Activated naive CD4-positive, alpha-beta T cell treated with Interleukin-2 at 50 U/mL for 16 hours (primary cell): ENCODE measurements at regions not wholly inside any gene's neighbourhood (a gene's known extent, or its start where the extent isn't known, plus 50 kb on each side); places are given as distances from the start of the nearest gene placed in this dataset.

Source experiments
- DNase-seq: peaks from one replicate; pipeline ENCODE4 v3.0.0-alpha.2; 2020

DNA sequence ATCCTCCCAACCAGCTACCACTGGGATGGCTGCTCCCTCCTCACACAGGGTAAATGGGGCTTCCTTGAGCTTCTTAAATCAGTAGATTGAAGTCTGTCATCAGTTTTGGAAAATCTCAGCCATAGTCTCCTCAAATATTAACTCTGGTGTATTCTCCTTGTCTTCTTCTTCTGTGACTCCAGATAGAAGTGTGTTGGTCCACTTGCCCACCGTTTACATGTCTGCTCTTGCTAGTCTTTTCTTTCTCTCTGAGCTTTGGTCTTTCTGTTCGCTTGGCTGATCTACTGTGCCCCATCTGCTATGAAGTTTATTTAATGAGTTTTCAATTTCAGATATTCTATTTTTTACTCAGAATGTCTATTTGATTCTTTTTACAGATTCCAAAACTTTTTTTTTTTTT, 281.7 kb upstream of the HDAC4 start:
- no peak for DNase-seq

DNA sequence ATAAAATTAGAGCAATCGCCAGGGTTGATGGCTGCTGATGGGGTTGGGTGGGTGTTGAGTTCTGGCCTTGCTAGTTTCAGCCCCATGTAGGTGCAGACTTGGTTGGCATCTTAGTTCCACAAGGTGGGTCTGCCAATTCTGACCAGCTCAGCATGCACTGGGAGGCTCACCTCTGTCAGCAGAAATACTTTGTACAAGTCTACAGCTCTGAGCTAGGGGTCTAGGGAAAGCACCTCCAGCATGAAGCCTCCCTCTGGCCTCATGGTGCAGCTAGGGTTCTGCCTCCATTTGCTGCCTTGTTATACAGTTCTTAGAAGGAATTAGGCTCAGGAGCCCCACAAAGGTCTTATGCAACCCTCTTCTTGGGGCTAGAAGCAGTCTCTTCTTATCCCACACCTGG, 278.9 kb upstream of the HDAC4 start:
- DNase-seq: no peak

DNA sequence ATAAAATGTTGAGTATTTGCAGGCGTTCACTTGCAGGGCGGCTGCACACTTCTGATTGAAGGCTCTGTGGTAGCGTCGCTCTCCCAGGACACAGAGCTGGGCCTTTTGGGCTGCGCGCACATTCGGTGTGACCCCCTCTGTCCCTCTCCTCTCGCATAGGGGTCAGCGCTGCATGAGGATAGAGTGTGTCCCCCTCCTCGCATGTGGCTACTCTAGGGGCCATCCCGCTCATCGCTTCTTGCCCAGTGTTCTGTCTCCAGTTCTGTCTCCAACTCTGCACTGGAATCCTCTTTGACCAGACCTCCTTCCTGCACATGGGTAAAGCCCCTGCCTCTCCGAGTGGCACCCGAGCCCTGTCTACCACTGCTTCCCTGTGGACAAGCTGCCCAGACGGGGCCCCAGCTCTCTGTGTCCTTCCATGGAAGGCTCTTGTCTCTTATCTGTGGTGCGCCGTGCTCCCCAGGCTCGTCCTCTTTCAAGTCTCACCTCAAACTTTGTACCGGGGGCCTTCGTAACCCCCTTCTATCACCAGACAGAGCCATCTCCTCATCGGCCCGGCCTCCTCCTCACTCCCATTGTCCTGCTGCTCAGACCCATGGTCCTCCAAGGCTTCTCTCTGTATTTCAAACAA, 278.0 kb upstream of the HDAC4 start:
- no peak for DNase-seq

DNA sequence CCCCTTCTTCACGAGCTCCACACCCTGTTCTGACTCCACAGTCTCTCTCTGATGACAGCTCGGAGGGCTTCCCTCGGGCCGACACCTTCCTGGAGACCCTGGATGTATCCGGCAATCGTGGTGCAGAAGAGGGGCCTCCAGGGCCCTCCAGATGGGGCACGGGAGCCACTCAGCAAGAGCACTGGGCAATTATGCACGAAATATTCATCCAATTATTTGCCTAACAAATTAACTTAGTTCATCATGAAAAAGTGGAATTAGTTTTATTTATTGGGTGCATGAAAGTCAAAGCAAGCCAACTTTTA, 277.3 kb upstream of the HDAC4 start:
- no peak for DNase-seq

DNA sequence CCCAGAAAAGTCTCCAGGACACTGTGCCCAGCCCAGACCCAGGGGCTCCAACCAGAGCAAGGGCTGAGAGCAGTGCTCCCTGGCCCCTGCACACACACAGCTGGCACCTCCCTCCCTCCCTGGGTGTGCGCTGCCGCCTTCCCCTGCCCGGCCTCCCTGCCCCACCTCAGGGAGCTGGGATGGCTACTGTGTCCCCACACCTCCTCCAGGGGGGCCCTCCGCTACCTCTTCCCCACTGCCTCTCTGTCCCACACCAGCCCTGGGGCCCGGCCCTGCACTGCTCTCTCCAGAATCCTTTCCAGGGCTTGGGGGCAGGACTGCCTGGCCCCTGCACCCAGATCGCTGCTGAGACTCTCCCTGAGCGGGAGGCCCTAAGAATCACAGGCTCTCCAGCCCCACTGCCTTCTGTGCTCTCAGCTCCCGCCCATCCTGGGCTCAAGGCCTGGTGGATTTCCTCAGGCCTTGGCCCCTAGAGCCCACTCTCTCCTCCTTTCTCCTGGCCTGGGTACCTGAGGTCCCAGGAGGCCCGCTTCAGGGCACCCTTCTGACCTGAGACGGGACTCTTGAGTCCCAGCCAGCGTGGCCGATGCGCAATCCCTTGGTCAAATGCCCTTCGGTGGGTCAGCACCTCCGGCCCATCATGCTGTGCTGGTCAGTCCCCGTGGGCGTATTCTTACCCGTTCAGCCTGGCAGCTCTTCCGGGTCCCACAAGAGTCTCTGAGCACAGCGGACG, 276.8 kb upstream of the HDAC4 start:
- no peak for DNase-seq

DNA sequence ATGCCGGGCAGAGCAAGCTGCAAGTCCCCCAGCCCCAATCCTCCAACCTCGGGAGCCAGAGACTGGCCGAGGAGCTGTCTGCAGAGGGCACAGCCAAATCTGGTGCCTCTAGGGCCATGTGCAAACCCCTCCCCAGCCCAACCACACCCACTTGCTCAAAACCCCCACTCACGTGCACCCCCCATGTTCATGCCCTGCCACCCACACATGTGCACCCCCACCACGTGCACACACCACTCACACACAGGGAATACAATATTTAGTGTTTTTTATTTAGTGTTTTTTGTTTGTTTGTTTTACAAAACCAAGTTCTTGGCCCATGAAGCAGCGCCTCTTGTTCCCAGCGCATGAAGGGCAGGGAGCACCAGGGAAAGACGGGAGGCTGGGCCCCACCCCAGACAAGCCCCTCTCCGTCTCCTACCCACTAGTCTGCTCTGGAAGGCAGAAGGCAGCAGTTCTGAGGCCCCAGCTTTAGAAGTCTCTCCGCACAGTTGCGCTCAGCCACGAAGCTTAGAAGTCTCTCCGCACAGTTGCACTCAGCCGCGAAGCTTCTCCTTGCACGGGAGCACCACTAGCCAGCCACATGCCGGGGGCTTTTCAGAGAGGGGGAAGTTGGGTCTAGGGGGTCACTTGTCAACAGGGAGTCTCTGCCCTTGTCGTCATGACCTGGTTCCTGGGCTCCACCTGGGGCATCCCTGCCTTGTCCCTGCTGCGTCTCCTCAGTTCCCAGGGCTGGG, 276.1 kb upstream of the HDAC4 start:
- no peak for DNase-seq

DNA sequence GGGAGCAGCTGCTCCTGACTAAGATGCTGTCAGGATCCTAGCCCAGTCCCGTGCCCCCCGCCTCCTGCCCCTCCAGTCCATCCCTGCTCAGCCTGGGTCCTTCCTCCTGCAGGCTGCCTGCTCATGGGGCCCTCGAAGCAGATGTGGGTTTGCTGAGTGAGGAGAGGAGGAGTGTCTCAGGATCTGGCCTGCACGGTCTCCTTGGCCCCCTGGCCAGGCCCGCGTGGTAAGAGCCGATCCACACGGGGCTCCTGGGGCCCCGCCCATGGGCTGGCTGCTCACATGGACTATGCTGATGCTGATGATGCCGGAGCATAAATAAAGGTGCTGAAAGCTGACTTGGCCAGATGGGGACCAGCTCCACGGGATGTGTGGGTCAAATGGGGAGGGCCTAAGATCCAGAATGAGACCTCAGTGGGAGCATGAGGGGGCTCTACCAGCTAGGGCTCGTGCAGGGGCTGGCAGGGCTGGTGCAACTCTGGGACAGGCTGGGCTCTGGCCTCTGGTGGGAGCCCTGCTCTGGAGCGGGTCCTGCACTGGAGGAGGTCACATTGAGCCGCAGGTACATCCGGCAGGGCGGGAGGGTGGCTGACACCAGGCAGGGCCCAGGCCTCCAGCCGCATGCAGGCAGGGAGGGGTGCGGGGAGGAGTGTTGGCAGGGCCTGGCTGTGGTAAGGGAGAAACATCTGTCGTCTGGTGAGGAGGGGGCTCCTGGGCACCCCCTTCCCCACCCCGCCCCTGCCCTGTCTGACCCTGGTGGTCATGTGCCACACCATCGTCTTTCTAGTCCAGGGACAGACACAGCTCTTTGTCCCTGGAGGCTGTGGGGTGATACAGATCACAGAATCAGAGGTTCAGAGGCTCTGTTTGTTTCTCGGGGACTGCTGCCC, 275.3 kb upstream of the HDAC4 start:
- no peak for DNase-seq

DNA sequence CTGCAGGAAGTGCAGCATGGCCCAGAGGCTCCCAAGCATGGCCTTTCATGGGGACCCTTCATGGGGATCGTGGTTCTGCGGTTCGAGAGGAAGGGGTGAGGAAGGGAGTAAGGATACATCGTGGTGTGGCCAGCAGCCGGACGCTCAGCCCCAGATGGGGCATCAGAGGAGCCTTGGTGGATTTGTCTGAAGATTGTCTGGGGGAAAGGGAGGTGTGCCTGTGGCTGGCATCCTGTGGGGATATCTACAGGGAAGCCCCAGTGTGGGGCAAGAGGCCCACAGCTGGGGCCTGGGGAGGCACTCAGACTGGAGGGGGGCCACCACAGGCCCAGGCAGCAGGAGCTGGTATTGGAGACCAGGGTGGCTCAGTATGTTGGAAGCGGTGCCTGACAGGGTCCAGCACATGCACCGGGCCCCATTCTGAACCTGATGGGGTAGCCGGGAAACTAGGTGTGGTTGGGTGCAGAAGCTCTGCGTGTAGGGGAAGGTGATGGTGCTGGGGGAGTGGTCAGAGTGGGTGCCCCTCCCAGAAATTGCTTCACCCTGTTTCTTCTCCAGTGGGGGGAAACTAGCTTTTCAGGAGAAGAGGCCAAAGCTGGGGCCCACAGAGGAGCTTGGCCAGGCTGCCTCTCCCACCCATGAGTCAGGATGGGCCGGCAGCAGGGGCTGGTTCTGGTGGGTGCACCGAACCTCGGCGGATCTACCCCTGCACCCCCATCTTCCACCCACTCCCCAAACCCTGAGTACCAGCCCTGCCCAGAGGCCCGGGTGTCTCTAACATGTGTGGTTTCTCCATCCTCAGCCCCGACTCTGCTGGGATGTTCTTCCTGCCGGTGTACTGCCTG, 274.4 kb upstream of the HDAC4 start:
- no peak for DNase-seq

DNA sequence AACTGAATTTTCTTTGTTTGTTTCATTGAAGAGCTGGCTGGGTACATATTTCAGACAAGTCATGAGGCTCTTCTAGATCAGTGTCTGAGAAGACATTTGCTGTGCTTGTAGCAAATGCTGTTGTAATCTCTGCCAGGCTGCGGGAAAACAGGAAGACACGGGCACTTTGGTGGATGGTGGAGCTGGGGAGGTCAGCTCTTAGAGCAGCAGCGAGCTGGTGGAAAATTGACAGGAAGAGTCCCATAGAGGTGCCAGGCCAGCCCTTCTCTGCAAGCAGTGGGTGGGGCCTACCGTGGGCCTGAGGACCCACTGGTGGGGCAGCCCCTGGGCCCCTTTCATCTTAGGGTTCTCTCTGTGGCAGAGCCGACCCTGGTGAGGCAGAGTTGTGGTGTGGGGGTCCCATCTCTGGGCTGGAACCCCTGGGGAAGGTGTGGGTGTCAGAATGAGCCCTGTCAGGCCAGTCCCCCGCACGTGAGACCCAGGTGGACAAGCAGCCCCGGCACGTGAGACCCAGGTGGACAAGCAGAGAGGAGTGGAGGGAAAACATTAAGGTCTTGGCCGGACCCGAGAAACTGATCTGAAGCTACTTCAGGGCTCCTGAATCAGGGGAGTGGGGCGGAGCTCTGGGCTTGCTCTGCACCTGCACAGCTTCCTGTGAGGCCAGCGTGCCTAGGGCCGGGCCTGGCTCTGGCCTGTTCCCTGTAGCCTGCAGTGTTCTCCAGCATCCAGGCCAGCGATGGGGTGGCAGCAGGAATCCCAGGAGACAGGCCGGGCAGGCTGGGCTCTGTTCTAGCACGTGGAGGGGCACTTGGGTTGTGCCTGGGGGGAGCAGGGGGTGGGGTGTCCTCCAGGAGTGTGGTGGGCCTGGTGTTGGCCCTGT, 273.5 kb upstream of the HDAC4 start:
- DNase-seq: no peak

DNA sequence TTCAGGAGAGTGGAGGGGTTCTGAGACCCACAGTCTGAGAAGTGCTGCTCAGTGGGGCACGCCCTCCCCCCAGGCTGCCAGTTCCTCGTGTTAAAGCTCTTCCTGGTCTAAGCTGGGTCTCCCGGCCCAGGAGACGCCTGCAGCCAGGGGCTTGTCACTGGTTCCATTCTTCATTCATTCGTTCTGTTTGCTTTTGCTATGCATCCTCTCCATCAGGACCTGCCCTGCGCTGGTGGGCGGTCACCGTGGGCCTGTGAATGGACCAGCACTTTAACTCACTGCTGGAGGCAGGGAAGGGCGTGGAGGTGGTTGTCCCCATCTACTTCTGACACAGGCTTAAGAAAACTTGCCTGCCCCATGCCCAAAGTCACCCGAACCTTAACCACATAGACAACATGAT, 272.8 kb upstream of the HDAC4 start:
- no peak for DNase-seq

DNA sequence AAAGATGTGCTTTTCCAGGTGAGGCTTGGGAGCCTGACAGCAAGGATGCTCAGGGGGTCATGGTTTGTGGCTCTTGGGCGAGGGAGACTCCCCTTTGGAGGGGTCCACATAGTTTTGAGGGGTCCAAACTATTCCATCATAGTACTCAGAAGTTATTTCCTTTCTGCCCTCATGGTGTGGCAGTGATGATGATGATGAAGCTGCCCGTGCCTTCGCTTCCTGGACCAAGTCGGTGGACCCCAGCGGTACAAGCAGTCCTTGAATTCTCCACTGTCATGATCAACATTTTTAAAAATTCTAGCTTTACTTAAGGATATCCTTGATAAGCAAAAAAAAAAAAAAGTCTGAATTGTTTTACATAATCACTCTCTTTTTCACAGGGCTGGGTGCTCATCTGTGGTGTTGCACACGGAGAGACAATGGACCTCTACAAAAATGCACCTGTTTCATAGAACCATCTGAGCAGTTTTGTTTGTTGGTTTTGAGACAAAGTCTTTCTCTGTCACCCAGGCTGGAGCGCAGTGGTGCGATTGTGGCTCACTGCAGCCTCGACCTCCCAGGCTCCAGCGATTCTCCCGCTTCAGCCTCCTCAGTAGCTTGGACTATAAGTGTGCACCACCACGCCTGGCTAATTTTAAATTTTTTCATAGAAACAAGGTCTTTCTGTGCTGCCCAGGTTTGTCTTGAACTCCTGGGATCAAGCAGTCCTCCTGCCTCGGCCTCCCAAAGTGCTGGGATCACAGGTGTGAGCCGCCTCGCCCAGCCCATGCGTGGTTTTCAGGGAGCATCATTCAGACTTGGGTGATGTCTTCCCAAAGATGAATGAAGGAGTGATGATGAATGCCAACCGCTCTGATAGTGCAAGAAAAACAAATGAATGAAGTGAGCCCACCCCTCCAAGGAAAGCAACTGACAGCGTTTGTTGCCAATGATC, 271.4 kb upstream of the HDAC4 start:
- DNase-seq: no peak

DNA sequence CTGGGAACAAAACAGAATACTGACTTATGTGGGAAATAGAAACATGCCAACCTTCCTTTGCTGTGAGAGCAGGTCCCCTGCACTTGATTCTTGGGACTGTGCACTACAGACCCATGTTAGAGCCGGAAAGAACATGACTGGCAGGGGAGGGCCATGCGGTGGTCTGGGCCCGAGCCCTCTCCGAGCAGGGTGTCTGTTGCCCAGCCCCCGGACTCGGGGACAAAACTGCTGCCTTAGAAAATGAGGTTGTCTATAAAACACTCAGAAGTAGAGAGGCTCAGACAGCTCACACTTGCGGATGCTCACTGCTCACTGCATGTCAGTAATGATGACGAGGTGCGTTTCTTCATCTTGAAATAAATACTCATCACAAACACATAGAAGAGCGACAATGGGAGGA, 270.7 kb upstream of the HDAC4 start:
- DNase-seq: no peak

DNA sequence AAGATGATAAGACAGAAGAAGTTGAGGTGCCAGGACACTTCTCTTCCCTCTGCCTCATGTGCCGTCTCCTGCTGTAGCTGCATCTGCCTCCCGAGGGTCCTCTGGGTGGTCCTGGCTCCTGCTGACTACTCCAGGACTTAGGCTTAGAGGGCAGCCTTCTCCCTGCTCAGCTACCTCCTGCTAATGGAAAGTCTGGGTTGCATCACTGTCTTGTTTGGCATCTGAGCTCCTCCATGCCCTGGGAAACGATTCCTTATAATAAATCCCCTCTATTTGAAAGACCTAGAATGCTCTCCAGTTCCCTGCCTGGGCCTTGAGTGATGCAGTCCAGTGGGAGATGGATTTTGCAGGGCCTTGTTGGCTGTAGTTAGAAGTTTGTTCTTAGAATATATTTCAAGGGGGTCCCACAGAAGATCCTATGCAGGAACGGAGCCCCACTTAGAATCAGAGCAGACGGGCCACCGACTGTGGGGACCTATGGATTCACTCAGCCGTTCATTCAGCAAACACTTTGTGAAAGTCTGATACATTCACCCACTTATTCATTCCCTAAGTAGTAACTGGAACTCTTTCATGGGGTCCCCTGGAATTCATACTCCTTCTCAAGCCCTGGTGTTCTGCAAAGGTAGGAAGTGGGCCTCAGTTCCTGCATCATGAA, 269.8 kb upstream of the HDAC4 start:
- DNase-seq: no peak

DNA sequence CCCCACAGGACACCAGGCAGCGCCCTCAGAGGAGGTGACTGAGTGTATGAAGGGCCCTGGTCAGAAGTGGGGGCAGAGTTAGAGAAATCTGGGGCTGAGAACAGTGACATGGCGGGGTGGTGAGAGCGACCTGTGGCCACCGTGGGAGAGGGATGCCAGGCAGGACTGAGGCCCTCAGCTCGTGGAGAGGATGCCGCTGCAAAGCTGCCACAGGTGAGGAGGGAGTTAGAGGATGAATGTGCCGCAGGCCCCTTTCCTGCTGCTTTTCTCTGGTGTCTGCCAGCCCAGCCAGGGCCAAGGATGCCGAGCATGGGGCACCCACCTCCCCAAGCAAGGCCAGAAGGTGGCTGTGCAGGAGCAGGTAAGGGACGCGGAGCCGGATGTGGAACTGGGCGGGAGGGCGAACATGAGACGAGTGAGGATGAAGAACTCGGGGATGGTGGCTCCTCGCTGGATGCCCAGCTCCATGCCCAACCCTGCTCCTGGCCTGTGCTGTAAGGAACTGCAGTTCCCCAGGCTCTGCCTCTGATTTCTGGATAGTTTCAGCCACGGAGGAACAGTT, 269.2 kb upstream of the HDAC4 start:
- DNase-seq: no peak

DNA sequence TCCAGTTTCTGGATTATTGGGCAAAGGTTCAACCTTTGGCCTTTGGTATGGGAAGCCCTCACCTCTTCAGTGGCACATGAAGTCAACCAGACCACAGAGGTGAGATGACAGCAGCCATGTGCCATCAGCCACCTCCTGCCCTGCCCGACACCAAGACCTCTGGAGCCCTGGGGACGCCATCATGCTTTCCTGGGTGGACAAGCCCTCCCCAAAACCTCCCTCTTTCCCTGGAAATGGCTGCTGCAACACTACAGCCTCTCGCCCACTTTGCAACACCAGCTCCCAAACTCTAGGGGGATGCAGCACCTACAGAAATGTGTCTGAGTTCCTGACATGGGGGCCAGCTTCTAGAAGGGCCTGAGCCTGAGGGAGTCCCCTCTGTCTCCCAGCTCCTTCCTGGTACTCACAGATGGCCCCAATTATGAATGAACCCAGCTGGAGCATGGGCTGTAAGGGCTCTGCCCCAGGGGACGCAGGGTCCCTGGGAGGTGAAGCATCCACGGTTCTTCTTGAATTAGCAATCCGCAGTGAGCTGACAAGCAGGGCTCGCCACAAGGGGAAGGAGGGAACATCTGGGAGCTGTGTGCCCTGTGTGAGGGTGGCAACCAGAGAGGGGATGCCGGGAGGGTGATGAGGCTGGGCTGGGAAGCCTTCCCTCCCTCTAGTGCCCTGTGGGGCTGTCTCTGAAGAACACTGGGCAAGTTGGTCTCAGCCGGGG, 268.5 kb upstream of the HDAC4 start:
- no peak for DNase-seq

DNA sequence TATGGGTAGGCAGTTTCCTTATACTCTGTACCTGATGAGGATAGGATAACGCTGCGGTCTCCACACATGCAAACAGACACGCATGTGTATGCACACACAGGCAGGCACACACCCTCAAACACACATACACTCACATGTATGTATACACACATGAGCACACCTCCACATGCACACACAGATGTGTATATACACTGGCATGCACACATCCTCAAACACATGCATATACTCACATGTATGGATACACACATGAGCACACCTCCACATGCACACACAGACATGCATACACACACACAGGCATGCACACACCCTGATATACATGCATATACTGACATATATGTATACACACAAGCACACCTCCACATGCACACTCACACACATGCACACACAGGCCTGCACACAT, 267.8 kb upstream of the HDAC4 start:
- no peak for DNase-seq

DNA sequence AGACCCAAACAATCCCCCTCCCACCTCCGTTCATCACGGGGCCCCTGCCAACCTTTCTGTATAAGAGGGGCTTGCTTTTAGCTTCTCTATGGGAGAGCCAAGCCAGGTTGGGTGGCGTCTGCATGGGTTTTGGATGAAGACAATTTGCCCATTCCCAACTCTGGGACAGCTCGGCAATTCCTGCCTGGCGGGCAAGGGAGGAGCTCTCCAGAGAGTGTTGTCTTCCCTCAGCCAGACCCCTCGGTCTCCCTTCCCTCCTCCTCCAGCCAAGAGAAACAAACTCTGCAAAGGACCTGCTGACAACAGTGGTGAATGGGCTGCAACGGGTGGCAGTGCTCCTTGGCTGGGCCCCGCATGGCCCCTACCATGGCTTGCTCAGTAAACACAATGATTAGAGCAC, 267.2 kb upstream of the HDAC4 start:
- DNase-seq: no peak

DNA sequence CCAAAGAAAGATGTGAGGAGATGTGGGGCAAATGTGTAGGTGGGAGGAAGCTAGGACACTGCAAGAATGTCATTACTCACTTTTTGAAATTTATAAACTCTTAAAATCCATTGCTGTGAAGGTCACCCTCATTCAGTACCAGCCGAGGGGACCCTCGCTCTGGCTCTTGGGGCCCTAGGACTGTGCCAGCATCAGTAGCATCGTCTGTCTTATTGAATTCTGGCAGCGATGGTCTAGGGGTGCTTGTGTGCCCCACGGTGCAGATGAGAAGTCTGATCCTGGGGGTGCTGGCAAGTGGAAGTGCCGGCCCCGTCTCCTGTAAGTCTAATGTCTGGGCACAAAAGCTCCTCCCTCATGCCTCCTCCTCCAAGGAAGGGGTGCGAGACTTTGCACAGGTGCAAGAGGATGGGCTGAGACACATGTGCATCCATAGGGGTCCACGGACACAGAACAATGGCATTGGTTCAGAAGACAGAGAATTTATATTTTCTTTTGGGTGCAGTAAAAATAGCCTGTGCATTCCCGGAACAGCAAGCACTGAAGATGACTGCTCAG, 266.7 kb upstream of the HDAC4 start:
- DNase-seq: no peak
